IMR-90 (cell line): ENCODE measurements at regions not wholly inside any gene's neighbourhood (a gene's known extent, or its start where the extent isn't known, plus 50 kb on each side); places are given as distances from the start of the nearest gene placed in this dataset.

Source experiments
- ATAC-seq: fragments of 200-7000 bp; cut with Tn5 transposase; 2 replicates; pipeline ENCODE4 v1.9.1; 2020; ENCODE audit warnings: low read depth, mild to moderate bottlenecking, moderate library complexity
- BruUV-seq: library from RNA; stranded (reverse); fragments of 400-500 nt; replicated peaks from 2 replicates; lab custom pipeline; 2021; lab: Mats Ljungman, UMichigan
- CTCF ChIA-PET: fragments of 300-600 bp; formaldehyde crosslinking; extraction: SDS; loops from one replicate; lab custom pipeline; 2021; ENCODE audit warnings: antibody characterized with exemption; lab: Yijun Ruan, JAX
- POLR2A ChIA-PET: fragments of 300-600 bp; sonication (Branson Sonifier 250); formaldehyde crosslinking; loops from one replicate; lab custom pipeline; 2022; ENCODE audit warnings: antibody characterized with exemption; ENCODE audit not compliant: unreplicated experiment; lab: Charles Lee
- DNase-seq: peaks from one replicate; pipeline ENCODE4 v3.0.0; 2013
- H2AFZ ChIP-seq: replicated peaks from 2 replicates; pipeline ENCODE3; 2013; ENCODE audit warnings: low read length, mild to moderate bottlenecking; ENCODE audit not compliant: poor library complexity
- H2AK5ac ChIP-seq: 2 replicates; pipeline ENCODE4 v1.6.1; 2013; ENCODE audit warnings: low read depth, low read length, inconsistent platforms
- H2AK9ac ChIP-seq: replicated peaks from 2 replicates; pipeline ENCODE3; 2013; ENCODE audit warnings: mild to moderate bottlenecking, low read depth, low read length, moderate library complexity; ENCODE audit not compliant: poor library complexity
- H2BK120ac ChIP-seq: 2 replicates; pipeline ENCODE4 v1.6.1; 2013; ENCODE audit warnings: low read depth, low read length, inconsistent platforms
- H2BK15ac ChIP-seq: 3 replicates; pipeline ENCODE4 v1.6.1; 2013; ENCODE audit warnings: low read depth, low read length, inconsistent platforms
- H2BK20ac ChIP-seq: 2 replicates; pipeline ENCODE4 v1.6.1; 2013; ENCODE audit warnings: low read depth, mild to moderate bottlenecking, inconsistent platforms, low read length, moderate library complexity
- H2BK5ac ChIP-seq: 2 replicates; pipeline ENCODE4 v1.6.1; 2013; ENCODE audit warnings: mild to moderate bottlenecking, low read depth, low read length, inconsistent platforms; ENCODE audit not compliant: poor library complexity, severe bottlenecking
- H3K14ac ChIP-seq: replicated peaks from 2 replicates; pipeline ENCODE4 v1.6.1; 2013; ENCODE audit warnings: low read depth, low read length, inconsistent platforms
- H3K18ac ChIP-seq: 2 replicates; pipeline ENCODE4 v1.6.1; 2013; ENCODE audit warnings: low read depth, low read length, control low read depth
- H3K23ac ChIP-seq: 2 replicates; pipeline ENCODE4 v1.6.1; 2013; ENCODE audit warnings: low read depth, low read length, inconsistent platforms
- H3K27ac ChIP-seq: 2 replicates; pipeline ENCODE4 v1.5.1; 2013; ENCODE audit warnings: mild to moderate bottlenecking, control low read depth, low read length; ENCODE audit not compliant: insufficient read depth
- H3K27me3 ChIP-seq: 2 replicates; pipeline ENCODE4 v1.6.1; 2013; ENCODE audit warnings: low read length; ENCODE audit not compliant: control insufficient read depth, insufficient read depth
- H3K36me3 ChIP-seq: 2 replicates; pipeline ENCODE4 v1.6.1; 2013; ENCODE audit warnings: low read length, mixed read lengths; ENCODE audit not compliant: control insufficient read depth, insufficient read depth
- H3K4ac ChIP-seq: 2 replicates; pipeline ENCODE4 v1.6.1; 2013; ENCODE audit warnings: low read depth, low read length, inconsistent platforms
- H3K4me1 ChIP-seq: 2 replicates; pipeline ENCODE4 v1.6.1; 2013; ENCODE audit warnings: low read length, mixed read lengths; ENCODE audit not compliant: control insufficient read depth, insufficient read depth
- H3K4me2 ChIP-seq: 2 replicates; pipeline ENCODE4 v1.6.1; 2013; ENCODE audit warnings: low read depth, mild to moderate bottlenecking, control low read depth, low read length, moderate library complexity
- H3K4me3 ChIP-seq: 2 replicates; pipeline ENCODE4 v1.5.1; 2013; ENCODE audit warnings: low read depth, mild to moderate bottlenecking, control low read depth, low read length, moderate library complexity; ENCODE audit not compliant: insufficient read depth
- H3K56ac ChIP-seq: 2 replicates; pipeline ENCODE4 v1.6.1; 2013; ENCODE audit warnings: low read length, inconsistent platforms; ENCODE audit not compliant: insufficient read depth; ENCODE audit errors: extremely low read depth
- H3K79me1 ChIP-seq, 2 experiments: 2 replicates each; pipeline ENCODE4 v1.6.1; 2013; ENCODE audit warnings: low read length in 2 of 2, inconsistent platforms in 1 of 2, low read depth in 1 of 2
- H3K9ac ChIP-seq: 2 replicates; pipeline ENCODE4 v1.6.1; 2013; ENCODE audit warnings: low read depth, low read length, control low read depth
- H3K9me1 ChIP-seq: 2 replicates; pipeline ENCODE4 v1.6.1; 2013; ENCODE audit warnings: low read length, inconsistent platforms; ENCODE audit not compliant: insufficient read depth
- H3K9me3 ChIP-seq: 2 replicates; pipeline ENCODE4 v1.6.1; 2013; ENCODE audit warnings: low read length; ENCODE audit not compliant: control insufficient read depth, insufficient read depth
- H4K20me1 ChIP-seq: 2 replicates; pipeline ENCODE4 v1.6.1; 2013; ENCODE audit warnings: low read length, inconsistent platforms; ENCODE audit not compliant: insufficient read depth
- H4K5ac ChIP-seq: 2 replicates; pipeline ENCODE4 v1.6.1; 2013; ENCODE audit warnings: mild to moderate bottlenecking, low read depth, low read length, control low read depth
- H4K8ac ChIP-seq, 2 experiments: 2 replicates each; pipeline ENCODE4 v1.6.1; 2013; ENCODE audit warnings: low read depth in 2 of 2, low read length in 2 of 2, control low read depth in 1 of 2, inconsistent platforms in 1 of 2
- H4K91ac ChIP-seq: 2 replicates; pipeline ENCODE4 v1.6.1; 2013; ENCODE audit warnings: low read depth, low read length, inconsistent platforms; ENCODE audit not compliant: insufficient read depth
- CEBPB ChIP-seq: IDR thresholded peaks from 2 replicates; pipeline ENCODE4 v1.6.1; 2012; ENCODE audit warnings: low read depth, low read length, improper control_type of control experiment
- POLR2A ChIP-seq: IDR thresholded peaks from 2 replicates; pipeline ENCODE4 v1.6.1; 2012; ENCODE audit warnings: mild to moderate bottlenecking, low read depth, low read length
- WGBS, 2 experiments: methylation state at CpG; one replicate each; pipeline versions ENCODE4 v1.1.5 to v1.1.7; 2013; ENCODE audit warnings: missing lambda C conversion rate in 2 of 2; ENCODE audit not compliant: insufficient read length in 1 of 2; ENCODE audit errors: extremely low coverage in 2 of 2; 5-methylcytosine and 5-hydroxymethylcytosine counted together
- dilution Hi-C: fragments of 300-500 bp; cut with HindIII; formaldehyde crosslinking; loops from one replicate; pipeline ENCODE4 v1.14.3; 2018; ENCODE audit warnings: low sequenced_read_pairs; ENCODE audit not compliant: unreplicated experiment
- in situ Hi-C: fragments of 300-500 bp; cut with MboI; formaldehyde crosslinking; loops from 3 replicates; pipeline ENCODE4 v1.14.3; 2019; ENCODE audit warnings: low sequenced_read_pairs, inconsistent platforms, mixed read lengths
- intact Hi-C: fragments of 100-400 bp; cut with micrococcal nuclease; formaldehyde crosslinking; loops from 2 replicates; pipeline ENCODE4 v1.10.0; 2022

DNA sequence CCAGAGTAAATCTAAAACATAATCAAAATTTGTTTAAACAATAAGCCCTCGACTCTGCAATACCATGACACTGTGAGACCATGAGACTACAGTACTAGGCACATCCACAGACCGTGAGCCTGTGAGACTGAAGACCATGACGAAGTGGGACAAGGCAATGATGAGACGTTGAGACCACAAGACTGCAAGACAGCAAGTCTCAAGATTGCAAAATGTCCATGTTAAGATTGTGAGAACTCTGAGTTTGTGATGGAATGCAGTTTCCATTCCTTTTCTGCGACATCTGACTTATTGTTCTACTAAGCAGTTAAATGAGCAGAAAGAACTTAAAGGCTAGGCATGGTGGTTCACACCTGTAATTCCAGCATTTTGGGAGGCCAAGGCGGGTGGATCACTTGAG is 102.1 kb upstream of the PHACTR1 start:
- Histone ChIP-seq H3K9me1 (no peaks in the 10 kb centered on the region), H4K91ac (no peak overlapping the region), H3K23ac (no peak overlapping the region), H3K36me3 (no peaks in the 10 kb centered on the region), H3K79me1 (no peaks in the 10 kb centered on the region), H2AFZ (no peak overlapping the region), H2BK15ac (no peak overlapping the region), H4K5ac (no peak overlapping the region), H3K14ac (no peak overlapping the region), H3K4ac (no peak overlapping the region), H4K20me1 (no peaks in the 10 kb centered on the region), H4K8ac (no peak overlapping the region), H3K9me3 (no peaks in the 10 kb centered on the region), H2AK9ac (no peak overlapping the region), H2BK120ac (no peak overlapping the region), H3K27me3 (peaks cover 4% of the 10 kb centered on the region; the same call in 1 of the 2 replicates), H3K4me3 (no peak overlapping the region), H3K4me1 (no peaks in the 10 kb centered on the region), H2AK5ac (no peak overlapping the region), H3K56ac (no peak overlapping the region), H3K9ac (no peak overlapping the region), H3K4me2 (no peak overlapping the region), H3K27ac (no peak overlapping the region), H2BK5ac (no peak overlapping the region), H2BK20ac (0 out of 2 replicates have a peak overlapping the region, but pooled peaks have one; percentile 44), H3K18ac (no peak overlapping the region)
- POLR2A ChIA-PET, result no interaction called here
- DNase-seq (peak; percentile 31), ATAC-seq (0 out of 2 replicates have a peak, but pooled peaks have one; percentile 24)
- intact Hi-C loops (no loop called here), dilution Hi-C loops (no loop called here), in situ Hi-C loops (no loop called here)
- BruUV-seq, result no TSS peak
- 50% methylated on average over 2 of the region's 6 CpGs; no CpG with 5 or more reads in 1 of the 2 experiments for WGBS, 2 experiments
- no peak for TF ChIP-seq POLR2A
- peak; percentile 54; the same call in 1 of the 2 replicates for TF ChIP-seq CEBPB
- CTCF ChIA-PET, result no interaction called here
